PC-3 (cell line): ENCODE measurements at regions not wholly inside any gene's neighbourhood (a gene's known extent, or its start where the extent isn't known, plus 50 kb on each side); places are given as distances from the start of the nearest gene placed in this dataset.

Experiments used
- EZH2phosphoT487 ChIP-seq: fragments of 300-600 bp; sonication (generic); IDR thresholded peaks from 2 replicates; pipeline ENCODE4 v1.6.1; 2018; ENCODE audit warnings: mild to moderate bottlenecking, antibody characterized with exemption, low read length, borderline replicate concordance
- TF ChIP-seq, protein P1 (sequence below): fragments of 300-600 bp; sonication (generic); conservative IDR thresholded peaks from 2 replicates; pipeline ENCODE4 v1.5.1; 2017; ENCODE audit warnings: antibody characterized with exemption, low read depth, mild to moderate bottlenecking, low read length

DNA sequence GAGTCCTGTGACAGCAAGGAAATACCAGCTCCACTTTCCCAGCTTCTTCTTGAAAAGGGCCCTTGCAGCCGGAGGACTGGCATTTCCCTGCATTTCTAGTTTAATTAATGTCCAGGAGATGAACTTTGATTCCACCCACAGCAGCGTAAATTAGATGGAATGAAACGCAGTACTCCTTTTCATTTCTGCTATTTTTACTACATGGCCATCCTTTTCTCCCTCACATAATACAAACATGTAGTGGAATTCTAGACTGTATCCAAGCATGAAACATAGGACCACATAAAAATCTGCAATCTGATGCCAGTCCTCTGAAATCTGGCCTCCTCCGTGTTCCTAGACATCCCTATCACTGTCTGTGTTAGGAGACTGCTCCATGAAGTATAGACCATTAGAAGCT is 403.2 kb downstream of the NR2F2 start:
- TF ChIP-seq, protein P1, sequence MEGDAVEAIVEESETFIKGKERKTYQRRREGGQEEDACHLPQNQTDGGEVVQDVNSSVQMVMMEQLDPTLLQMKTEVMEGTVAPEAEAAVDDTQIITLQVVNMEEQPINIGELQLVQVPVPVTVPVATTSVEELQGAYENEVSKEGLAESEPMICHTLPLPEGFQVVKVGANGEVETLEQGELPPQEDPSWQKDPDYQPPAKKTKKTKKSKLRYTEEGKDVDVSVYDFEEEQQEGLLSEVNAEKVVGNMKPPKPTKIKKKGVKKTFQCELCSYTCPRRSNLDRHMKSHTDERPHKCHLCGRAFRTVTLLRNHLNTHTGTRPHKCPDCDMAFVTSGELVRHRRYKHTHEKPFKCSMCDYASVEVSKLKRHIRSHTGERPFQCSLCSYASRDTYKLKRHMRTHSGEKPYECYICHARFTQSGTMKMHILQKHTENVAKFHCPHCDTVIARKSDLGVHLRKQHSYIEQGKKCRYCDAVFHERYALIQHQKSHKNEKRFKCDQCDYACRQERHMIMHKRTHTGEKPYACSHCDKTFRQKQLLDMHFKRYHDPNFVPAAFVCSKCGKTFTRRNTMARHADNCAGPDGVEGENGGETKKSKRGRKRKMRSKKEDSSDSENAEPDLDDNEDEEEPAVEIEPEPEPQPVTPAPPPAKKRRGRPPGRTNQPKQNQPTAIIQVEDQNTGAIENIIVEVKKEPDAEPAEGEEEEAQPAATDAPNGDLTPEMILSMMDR, result no peak
- TF ChIP-seq EZH2phosphoT487, result no peak
